Erythroblast (primary cell): ENCODE measurements at regions not wholly inside any gene's neighbourhood (a gene's known extent, or its start where the extent isn't known, plus 50 kb on each side); places are given as distances from the start of the nearest gene placed in this dataset.

Source experiments
- GATA1 ChIP-seq: IDR thresholded peaks from 2 replicates; pipeline ENCODE4 v1.6.1; 2011; ENCODE audit warnings: low read depth, mild to moderate bottlenecking, control low read depth, low read length, moderate library complexity
- POLR2A ChIP-seq: IDR thresholded peaks from 2 replicates; pipeline ENCODE4 v1.6.1; 2011; ENCODE audit warnings: mild to moderate bottlenecking, low read length

DNA sequence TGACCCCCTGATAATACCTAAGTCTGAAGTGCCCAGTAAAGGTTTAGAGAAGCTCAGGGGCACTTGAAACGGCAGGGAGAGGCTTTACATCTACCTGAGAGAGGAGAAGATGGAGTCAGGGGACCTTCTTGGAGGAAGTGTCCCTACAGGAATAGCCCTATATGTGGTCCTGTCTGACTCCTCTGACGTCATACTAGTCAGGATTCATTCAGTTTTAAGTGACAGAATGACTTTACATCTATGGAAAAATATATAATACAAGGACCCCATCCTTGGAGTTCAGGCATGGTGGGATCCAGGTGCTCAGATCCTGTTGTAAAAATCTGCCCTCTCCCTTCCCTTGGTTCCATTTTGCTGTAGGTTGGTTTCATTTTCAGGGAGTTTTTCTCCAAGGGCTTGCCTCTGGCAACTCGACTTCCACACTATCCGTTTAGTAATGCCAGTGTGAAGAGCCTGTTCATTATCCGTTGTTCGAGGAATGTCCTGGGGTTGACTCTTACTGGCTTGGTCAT, 205.6 kb downstream of the IRF8 start:
- TF ChIP-seq POLR2A (no peak), GATA1 (no peak)
